ENCODE measurements at regions not wholly inside any gene's neighbourhood (a gene's known extent, or its start where the extent isn't known, plus 50 kb on each side); places are given as distances from the start of the nearest gene placed in this dataset.

DNA sequence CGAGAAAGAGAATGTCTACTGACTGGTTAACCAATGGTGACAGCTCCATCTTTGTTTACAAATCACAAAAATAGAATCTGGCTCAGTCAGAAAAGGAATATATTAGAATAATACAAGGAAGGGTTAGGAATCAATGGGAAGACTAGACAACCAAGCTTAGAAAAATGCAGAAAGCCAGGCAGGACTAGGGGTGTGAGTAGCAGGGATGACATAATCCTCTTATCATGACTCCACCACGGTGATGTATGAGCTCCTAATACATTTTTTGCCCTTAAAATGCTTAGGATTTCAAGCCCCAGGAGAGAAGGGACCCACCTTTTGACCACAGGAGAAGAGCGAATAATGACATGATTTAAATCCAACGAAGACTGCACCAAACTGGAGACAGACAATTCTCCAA, 252.3 kb downstream of the CHD9NB start:
- H3K4me1 ChIP-seq = no peaks in the 10 kb centered on the region
- intact Hi-C loops (cut with DNase I) = no loop called here
- TF ChIP-seq, protein P1, sequence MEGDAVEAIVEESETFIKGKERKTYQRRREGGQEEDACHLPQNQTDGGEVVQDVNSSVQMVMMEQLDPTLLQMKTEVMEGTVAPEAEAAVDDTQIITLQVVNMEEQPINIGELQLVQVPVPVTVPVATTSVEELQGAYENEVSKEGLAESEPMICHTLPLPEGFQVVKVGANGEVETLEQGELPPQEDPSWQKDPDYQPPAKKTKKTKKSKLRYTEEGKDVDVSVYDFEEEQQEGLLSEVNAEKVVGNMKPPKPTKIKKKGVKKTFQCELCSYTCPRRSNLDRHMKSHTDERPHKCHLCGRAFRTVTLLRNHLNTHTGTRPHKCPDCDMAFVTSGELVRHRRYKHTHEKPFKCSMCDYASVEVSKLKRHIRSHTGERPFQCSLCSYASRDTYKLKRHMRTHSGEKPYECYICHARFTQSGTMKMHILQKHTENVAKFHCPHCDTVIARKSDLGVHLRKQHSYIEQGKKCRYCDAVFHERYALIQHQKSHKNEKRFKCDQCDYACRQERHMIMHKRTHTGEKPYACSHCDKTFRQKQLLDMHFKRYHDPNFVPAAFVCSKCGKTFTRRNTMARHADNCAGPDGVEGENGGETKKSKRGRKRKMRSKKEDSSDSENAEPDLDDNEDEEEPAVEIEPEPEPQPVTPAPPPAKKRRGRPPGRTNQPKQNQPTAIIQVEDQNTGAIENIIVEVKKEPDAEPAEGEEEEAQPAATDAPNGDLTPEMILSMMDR (IDR thresholded peaks at IDR 0.05) = no peak
- no peak for ATAC-seq
- no peak overlapping the region for H3K4me3 ChIP-seq
- no peaks in the 10 kb centered on the region for H3K27me3 ChIP-seq (ENCODE audit: insufficient read depth in 3 of 3, low read length in 2 of 3)
- no peaks in the 10 kb centered on the region for H3K36me3 ChIP-seq (ENCODE audit: insufficient read depth in 1 of 2, low read depth in 1 of 2)
- no peak for DNase-seq
- no peak overlapping the region for H3K27ac ChIP-seq
- H3K9me3 ChIP-seq = no peaks in the 10 kb centered on the region
- WGBS, 3 donors = 68 to 79% (median 71%) methylated on average over 4 of the region's 4 CpGs

DNA sequence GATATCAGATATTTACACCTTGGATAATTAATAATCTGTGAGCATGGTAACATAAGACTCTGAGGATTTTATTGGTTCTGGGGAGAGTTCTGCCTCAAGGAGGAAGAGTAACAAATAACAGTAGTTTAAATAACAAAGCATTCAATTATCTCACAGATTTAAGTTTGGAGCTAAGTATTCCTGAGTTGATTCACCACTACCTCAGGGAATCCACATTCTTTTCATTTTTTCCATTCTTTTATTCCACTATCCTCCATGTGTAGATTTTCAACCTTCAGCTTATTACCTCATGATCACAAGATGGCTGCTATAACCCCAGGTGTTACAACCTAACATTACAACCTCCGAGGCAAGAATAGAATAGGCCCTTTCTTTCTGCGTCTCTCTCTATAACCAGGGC, 252.2 kb upstream of the TOX3 start:
- H3K4me3 ChIP-seq = no peak overlapping the region
- H3K9me3 ChIP-seq = peaks cover 5% of the 10 kb centered on the region
- no peaks in the 10 kb centered on the region for H3K36me3 ChIP-seq (ENCODE audit: insufficient read depth in 1 of 2, low read depth in 1 of 2)
- WGBS, 3 donors = 90 to 92% (median 92%) methylated on average over 2 of the region's 2 CpGs
- intact Hi-C loops (cut with DNase I) = no loop called here
- H3K27ac ChIP-seq = no peak overlapping the region
- H3K27me3 ChIP-seq (ENCODE audit: insufficient read depth in 3 of 3, low read length in 2 of 3) = no peaks in the 10 kb centered on the region
- ATAC-seq (no peak), DNase-seq (no peak)
- TF ChIP-seq, protein P1 (IDR thresholded peaks at IDR 0.05) = no peak
- no peaks in the 10 kb centered on the region for H3K4me1 ChIP-seq

DNA sequence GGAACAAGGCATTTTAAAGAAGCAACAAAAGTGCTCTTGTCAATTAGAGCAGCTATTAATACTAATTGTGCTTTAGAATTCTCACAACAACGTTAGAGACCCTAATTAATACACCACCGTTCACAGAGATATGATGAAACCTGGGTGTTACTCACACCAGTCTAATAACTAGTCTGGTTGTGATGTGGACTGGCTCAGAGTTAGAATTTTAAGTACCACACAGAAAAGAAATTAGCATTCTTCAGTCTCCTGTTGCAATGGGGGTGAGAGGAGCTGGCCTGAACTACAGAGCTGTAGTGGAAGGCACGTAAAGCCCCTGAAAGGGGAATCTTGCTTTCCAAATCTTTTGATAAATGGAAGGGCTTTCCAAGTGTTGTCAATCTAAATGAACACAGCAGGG, 240.8 kb upstream of the TOX3 start:
- TF ChIP-seq, protein P1 (IDR thresholded peaks at IDR 0.05) = no peak
- intact Hi-C loops (cut with DNase I) = no loop called here
- H3K4me1 ChIP-seq = no peaks in the 10 kb centered on the region
- H3K9me3 ChIP-seq = no peaks in the 10 kb centered on the region
- no peak overlapping the region for H3K27ac ChIP-seq
- peaks cover 0 to 1% (median 0%) of the 10 kb centered on the region in 3 donors for H3K27me3 ChIP-seq (ENCODE audit: insufficient read depth in 3 of 3, low read length in 2 of 3)
- 36 to 51% (median 45%) methylated on average over 3 of the region's 3 CpGs for WGBS, 3 donors
- DNase-seq = no peak
- H3K36me3 ChIP-seq (ENCODE audit: insufficient read depth in 1 of 2, low read depth in 1 of 2) = no peaks in the 10 kb centered on the region
- H3K4me3 ChIP-seq = no peak overlapping the region
- ATAC-seq = no peak

DNA sequence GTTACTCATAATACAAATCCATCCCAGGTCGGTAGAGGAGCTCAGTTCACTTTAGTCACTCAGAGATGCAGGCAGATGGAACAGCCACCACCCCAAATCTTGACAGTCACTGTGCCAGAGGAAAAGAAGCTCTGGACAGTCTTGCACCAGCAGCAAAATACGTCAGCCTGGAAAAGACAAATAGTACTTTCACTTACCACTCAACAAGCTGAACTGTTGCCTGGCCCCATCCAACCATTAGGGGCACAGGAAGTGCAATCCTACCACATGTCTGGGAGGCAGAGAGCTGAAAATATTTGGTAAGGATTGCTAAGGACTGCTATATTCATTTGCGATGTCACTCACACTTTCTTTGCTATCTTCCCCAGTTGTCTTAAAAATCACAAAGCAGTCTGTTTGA, 239.1 kb upstream of the TOX3 start:
- intact Hi-C loops (cut with DNase I) = no loop called here
- 36 to 45% (median 41%) methylated on average over 3 of the region's 3 CpGs for WGBS, 3 donors

DNA sequence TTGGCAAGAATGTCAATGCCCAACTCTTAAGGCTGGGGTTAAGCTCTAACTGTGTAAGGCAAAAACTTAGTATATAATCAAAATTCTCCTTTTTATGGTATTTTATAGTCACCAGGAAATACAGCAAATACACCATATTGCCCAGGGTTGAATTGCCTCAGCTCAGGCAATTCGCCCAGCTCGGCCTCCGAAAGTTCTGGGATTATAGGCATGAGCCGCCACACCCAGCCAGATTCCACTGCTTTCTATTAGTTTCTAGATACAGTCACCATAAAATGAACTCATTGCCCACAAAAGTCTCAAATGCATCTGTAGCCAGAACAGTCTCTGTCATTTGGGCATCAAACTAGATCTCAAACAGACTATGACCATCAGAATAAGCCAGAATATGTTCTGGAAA, 238.7 kb upstream of the TOX3 start:
- Histone ChIP-seq H3K36me3 (ENCODE audit: insufficient read depth in 1 of 2, low read depth in 1 of 2) (no peaks in the 10 kb centered on the region), H3K4me3 (no peak overlapping the region), H3K9me3 (no peaks in the 10 kb centered on the region), H3K27me3 (ENCODE audit: insufficient read depth in 3 of 3, low read length in 2 of 3) (peaks cover 0 to 1% (median 0%) of the 10 kb centered on the region in 3 donors), H3K4me1 (no peaks in the 10 kb centered on the region), H3K27ac (no peak overlapping the region)
- ATAC-seq (no peak), DNase-seq (no peak)
- WGBS, 3 donors = 47 to 55% (median 50%) methylated on average over 4 of the region's 4 CpGs
- intact Hi-C loops (cut with DNase I) = no loop called here
- TF ChIP-seq, protein P1 (IDR thresholded peaks at IDR 0.05) = no peak

More for the DNA sequence above, 239.1 kb upstream of the TOX3 start:
- TF ChIP-seq, protein P1 (IDR thresholded peaks at IDR 0.05) = no peak
- Histone ChIP-seq H3K27me3 (ENCODE audit: insufficient read depth in 3 of 3, low read length in 2 of 3) (no peaks in the 10 kb centered on the region), H3K9me3 (no peaks in the 10 kb centered on the region), H3K27ac (no peak overlapping the region), H3K36me3 (ENCODE audit: insufficient read depth in 1 of 2, low read depth in 1 of 2) (no peaks in the 10 kb centered on the region), H3K4me3 (no peak overlapping the region), H3K4me1 (no peaks in the 10 kb centered on the region)
- no peak for ATAC-seq
- no peak for DNase-seq

Measured in psoas muscle (tissue), 7 donors.